MCF 10A (cell line): ENCODE measurements at regions not wholly inside any gene's neighbourhood (a gene's known extent, or its start where the extent isn't known, plus 50 kb on each side); places are given as distances from the start of the nearest gene placed in this dataset.

Experiments
- BruUV-seq: library from RNA; stranded (reverse); fragments of 400-500 nt; replicated peaks from 2 replicates; lab custom pipeline; 2021; lab: Mats Ljungman, UMichigan
- CTCF ChIA-PET: fragments of 300-600 bp; sonication (Branson Sonifier 250); formaldehyde crosslinking; extraction: SDS; loops from one replicate; lab custom pipeline; 2021; ENCODE audit warnings: antibody characterized with exemption, inconsistent platforms; lab: Yijun Ruan, JAX
- POLR2A ChIA-PET: fragments of 300-600, 350-650 bp; sonication (Branson Sonifier 250); formaldehyde crosslinking; extraction: SDS; loops from one replicate; lab custom pipeline; 2020; ENCODE audit warnings: antibody characterized with exemption, inconsistent platforms; lab: Yijun Ruan, JAX
- DNase-seq: peaks from one replicate; pipeline ENCODE4 v3.0.0-alpha.2; 2018; ENCODE audit not compliant: unreplicated experiment
- H3K27ac Mint-ChIP-seq: one replicate; pipeline ENCODE4 v1.8.0; 2022; ENCODE audit warnings: mild to moderate bottlenecking, low read depth, mixed read lengths; ENCODE audit not compliant: unreplicated experiment
- H3K27me3 Mint-ChIP-seq: one replicate; pipeline ENCODE4 v1.8.0; 2022; ENCODE audit warnings: mixed read lengths; ENCODE audit not compliant: insufficient read depth, unreplicated experiment
- H3K36me3 Mint-ChIP-seq: one replicate; pipeline ENCODE4 v1.8.0; 2022; ENCODE audit warnings: mild to moderate bottlenecking, moderate library complexity, mixed read lengths; ENCODE audit not compliant: insufficient read depth, unreplicated experiment
- H3K4me1 Mint-ChIP-seq: one replicate; pipeline ENCODE4 v1.8.0; 2022; ENCODE audit warnings: mixed read lengths; ENCODE audit not compliant: insufficient read depth, unreplicated experiment
- H3K4me3 Mint-ChIP-seq: one replicate; pipeline ENCODE4 v1.8.0; 2022; ENCODE audit warnings: mild to moderate bottlenecking, moderate library complexity, mixed read lengths; ENCODE audit not compliant: unreplicated experiment
- H3K9me3 Mint-ChIP-seq: one replicate; pipeline ENCODE4 v1.8.0; 2022; ENCODE audit warnings: mixed read lengths; ENCODE audit not compliant: unreplicated experiment
- CTCF ChIP-seq: fragments of 200-600 bp; IDR thresholded peaks from one replicate; pipeline ENCODE4 v1.8.0; 2022; ENCODE audit warnings: antibody characterized with exemption, mild to moderate bottlenecking; ENCODE audit not compliant: unreplicated experiment
- intact Hi-C: fragments of 100-400 bp; cut with micrococcal nuclease; formaldehyde crosslinking; loops from 2 replicates; pipeline ENCODE4 v1.14.1; 2022

- Mint-ChIP-seq H3K4me3 (no peak overlapping the region), H3K36me3 (no peaks in the 10 kb centered on the region), H3K4me1 (no peaks in the 10 kb centered on the region), H3K27ac (no peak overlapping the region), H3K27me3 (no peaks in the 10 kb centered on the region), H3K9me3 (no peaks in the 10 kb centered on the region)
- DNase-seq = no peak
- no peak for TF ChIP-seq CTCF
- ChIA-PET POLR2A (no interaction called here), CTCF (no interaction called here)
- intact Hi-C loops = no loop called here
- BruUV-seq = no TSS peak
Measured at GRCh38 chr2:78925258-78925657, 100.2 kb upstream of the REG3G start.

GRCh38 chr2:78928502-78928901 is 97.0 kb upstream of the REG3G start:
- Mint-ChIP-seq H3K9me3 (no peaks in the 10 kb centered on the region), H3K27me3 (no peaks in the 10 kb centered on the region), H3K36me3 (no peaks in the 10 kb centered on the region), H3K27ac (no peak overlapping the region), H3K4me3 (no peak overlapping the region), H3K4me1 (no peaks in the 10 kb centered on the region)
- ChIA-PET POLR2A (interaction anchor here (0.9 kb wide), 1 partner anchor 17 kb away, joined by 3 read pairs; no protein-coding TSS in a partner anchor), CTCF (no interaction called here)
- DNase-seq = no peak
- intact Hi-C loops = no loop called here
- TF ChIP-seq CTCF = no peak
- no TSS peak for BruUV-seq

- intact Hi-C loops = no loop called here
- ChIA-PET CTCF (no interaction called here), POLR2A (no interaction called here)
- Mint-ChIP-seq H3K27ac (no peak overlapping the region), H3K27me3 (no peaks in the 10 kb centered on the region), H3K4me3 (no peak overlapping the region), H3K36me3 (no peaks in the 10 kb centered on the region), H3K9me3 (no peaks in the 10 kb centered on the region), H3K4me1 (no peaks in the 10 kb centered on the region)
- BruUV-seq = no TSS peak
- DNase-seq = no peak
- TF ChIP-seq CTCF = no peak
Measured at GRCh38 chr2:78940998-78941397, 84.5 kb upstream of the REG3G start.

- intact Hi-C loops = no loop called here
- no peak for TF ChIP-seq CTCF
- CTCF ChIA-PET = no interaction called here
- no peak for DNase-seq
- H3K4me3 Mint-ChIP-seq = no peak overlapping the region
- POLR2A ChIA-PET = no interaction called here
- no peak overlapping the region for H3K27ac Mint-ChIP-seq
- H3K9me3 Mint-ChIP-seq = no peaks in the 10 kb centered on the region
- no TSS peak for BruUV-seq
- no peaks in the 10 kb centered on the region for H3K27me3 Mint-ChIP-seq
- no peaks in the 10 kb centered on the region for H3K36me3 Mint-ChIP-seq
- no peaks in the 10 kb centered on the region for H3K4me1 Mint-ChIP-seq
Measured at GRCh38 chr2:78941751-78942150, 83.8 kb upstream of the REG3G start.
